Ammon's horn (tissue), 1 donor: ENCODE measurements at regions not wholly inside any gene's neighbourhood (a gene's known extent, or its start where the extent isn't known, plus 50 kb on each side); places are given as distances from the start of the nearest gene placed in this dataset.
"Not testable (repeated sequence)": the region's sequence is repeated elsewhere in the genome, so short reads cannot be mapped to it uniquely, and the experiment has no call there.

Experiments
- DNase-seq: peaks from one replicate; pipeline ENCODE4 v3.0.0-alpha.2; 2016; ENCODE audit warnings: low spot score

DNA sequence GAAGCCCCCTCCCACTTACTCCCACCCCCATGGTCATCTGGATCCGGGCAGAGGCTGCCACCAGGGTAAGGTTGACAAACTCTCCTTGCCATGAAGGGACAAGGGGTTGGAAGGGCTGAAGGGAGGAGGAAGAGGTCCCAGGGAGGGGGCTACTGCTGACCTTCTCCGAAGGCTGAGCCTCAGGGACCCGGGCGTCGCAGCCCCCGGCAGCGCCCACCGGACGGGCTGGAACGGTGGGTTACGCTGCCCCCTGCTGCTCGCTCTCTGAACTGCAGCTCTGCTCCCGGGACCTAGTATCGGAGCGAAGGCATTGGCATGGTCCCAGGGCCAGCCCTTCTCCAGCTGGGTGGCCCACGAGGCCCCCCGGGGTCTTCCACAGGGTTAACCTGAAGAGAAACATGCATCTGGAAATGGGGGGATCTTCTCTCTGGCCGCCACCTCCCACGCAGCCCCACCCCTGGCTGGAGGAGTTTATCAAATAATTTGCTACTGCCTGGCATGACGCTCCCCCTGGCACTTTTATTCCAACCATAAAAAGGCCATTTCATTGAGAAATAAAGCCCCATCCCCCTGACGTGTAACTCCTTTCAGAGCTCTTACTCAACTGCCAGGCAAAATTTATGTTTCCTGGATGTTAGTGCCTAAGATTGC, 70.4 kb upstream of the TARDBP start:
- DNase-seq = peak; percentile 39

DNA sequence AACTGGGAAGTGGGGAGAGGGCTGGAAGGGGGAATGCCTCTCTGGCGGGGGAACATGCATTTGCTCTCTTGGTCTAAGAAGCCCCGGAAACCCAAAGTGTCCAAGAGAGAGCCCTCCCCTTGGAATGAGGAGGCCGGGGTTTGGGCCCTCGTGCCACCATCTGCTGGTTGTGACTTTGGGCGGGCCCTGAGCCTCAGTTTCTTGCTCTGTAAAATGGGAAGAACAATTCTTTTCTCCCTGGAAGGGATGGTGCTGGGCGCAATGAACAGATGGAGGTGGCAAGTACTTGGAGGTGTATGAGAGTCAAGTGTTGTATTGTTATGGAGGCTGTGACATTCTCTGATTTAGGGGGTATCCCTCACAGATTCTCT, 69.9 kb upstream of the TARDBP start:
- DNase-seq = no peak

- no peak for DNase-seq
Observed at GRCh38 chr1:10943041-10943440, 69.4 kb upstream of the TARDBP start.

DNA sequence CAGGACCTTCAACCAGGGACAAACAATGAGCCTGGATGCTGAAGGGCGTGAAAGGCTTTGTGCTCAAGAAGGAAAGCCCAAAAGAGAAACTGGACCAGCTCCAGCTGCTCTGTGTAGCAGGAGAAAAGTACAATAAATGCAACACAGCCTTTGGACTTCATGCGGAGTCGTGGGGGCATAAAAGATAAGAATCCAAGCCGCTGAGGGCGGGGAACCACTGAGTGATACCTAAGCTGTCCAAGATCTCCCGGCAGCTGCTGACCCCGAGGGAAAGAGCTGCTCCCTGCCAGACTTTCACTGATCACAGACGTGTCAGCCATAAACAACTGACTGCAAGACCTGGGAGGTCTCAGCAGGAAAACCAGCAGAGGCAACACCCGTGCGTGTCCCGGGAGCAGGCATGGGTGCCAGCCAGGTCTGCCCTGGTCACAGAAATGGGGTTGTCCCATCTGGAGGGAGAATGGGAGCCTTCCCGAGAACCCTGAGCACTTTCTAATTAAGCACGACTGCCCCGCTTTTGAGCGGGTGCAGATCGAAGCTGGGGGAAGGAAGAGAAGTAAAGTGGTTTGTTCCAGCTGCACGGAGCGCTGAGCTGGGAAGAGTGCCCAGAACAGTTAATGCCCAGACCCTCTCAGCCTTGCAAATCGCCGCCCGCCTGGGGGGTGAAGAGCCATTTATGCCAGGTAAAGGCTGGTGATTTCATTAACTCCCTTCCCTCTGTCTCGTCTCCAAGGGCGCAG, 68.3 kb upstream of the TARDBP start:
- DNase-seq = no peak

- DNase-seq = no peak
Observed at GRCh38 chr1:10945991-10946509, 66.4 kb upstream of the TARDBP start.

DNA sequence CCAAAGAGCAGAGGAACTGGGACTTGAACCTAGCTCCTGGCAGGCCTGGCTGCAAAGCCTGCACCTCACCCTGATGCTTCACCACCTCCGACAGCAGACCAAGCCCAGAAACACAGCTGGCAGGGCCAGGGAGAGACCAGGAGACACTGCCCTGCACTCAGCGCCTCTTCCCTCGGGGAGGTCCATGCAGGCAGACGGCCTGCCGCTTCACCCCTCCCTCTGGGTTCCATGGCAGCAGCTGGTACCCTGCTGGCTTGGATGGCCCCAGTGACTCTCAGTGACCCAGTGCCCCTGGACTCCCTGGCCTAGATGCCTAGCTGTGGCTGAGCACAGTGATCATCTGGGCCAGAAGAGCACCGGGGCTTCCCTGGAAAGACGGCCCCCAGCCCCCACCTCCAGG, 65.3 kb upstream of the TARDBP start:
- DNase-seq = no peak

DNA sequence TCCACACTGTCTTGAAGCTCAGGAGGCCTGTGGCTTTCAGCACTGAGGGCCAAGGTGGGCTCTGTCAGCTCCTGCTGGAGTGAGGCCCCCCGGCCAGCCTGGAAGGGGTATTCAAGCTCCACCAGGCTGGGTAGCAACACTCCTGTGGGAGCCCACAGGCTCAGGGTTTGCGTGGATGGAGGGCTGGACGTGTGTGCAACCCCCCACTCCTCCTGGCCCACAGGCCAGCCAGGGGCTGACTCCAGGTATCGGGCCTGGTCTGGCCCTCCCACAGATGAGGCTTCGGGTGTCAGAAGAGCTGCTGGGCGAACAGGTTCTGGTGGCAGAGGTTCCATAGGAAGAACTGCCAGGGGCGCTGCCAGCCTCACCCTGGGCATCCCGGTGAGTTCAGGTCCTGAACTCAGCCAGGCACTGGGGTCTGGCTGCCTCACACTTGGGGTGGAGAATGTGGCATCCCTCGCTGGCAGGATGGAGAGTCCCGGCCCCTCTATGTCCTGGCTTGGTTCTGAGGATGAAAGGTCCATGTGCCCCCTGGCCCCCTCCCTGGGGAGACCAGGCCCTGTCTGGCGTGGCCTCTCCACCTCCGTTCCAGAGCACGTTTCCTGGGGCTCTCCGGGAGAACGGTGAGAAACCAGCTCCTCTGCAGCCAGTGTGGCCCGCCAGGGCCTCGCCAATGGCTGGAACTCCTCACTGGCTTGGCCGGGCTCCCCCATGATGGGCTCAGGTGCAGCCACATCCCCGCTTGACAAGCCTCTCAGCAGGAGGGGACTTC, 64.6 kb upstream of the TARDBP start:
- DNase-seq = no peak

DNA sequence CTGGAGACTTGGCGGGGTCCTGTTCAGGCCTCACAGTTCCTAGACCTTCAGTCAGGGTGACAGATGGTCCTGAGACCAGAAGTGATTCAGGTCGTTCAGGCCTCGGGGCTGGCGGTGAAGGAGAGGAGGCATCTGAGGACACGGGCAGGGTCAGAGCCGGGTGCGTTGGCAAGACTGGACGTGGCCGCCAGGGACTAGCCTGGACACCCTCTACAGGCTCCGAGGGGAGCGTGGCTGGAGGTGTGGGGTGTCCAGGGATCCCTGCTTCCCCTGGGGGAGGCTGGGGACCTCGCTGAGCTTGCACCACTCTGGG, 64.0 kb upstream of the TARDBP start:
- no peak for DNase-seq

DNA sequence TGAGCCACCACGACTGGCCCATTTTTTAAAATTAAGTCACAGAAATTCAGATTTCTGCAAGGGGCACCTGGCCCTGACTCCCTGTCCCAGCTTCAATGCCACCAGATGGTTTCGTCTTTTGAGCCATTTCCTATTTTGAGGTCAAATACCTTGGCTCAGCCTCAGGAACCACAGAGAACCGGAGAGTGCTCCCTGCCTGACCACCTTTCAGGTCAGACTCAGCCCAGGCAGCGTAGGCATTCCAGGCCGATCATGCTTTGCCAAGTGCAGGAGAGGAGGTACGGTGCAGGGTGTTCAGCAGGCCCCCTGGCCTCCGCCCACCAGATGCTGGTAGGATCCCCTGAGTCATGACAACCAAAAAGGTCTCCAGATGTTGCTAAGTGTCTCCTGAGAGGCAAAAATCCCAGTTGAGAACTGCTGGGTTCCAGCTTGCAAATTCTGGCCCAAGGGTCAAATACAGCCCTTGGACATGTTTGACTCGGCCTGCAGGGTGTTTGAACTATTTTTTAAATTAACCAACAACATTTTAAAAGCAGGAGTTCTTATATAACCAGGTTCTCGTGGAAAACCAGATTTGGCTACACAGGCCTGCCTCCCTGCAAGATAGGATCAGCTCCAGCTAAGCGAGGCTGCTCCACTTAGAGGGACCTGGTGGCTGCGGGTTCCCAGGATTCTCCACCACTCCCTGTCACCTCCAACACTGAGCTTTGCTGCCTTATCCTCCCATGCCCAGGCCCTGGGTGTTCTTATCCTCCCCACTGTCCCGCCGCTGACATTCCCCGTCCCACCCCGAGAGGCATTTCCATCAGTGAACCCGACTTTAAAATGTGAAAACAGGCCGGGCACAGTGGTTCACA, 61.9 kb upstream of the TARDBP start:
- no peak for DNase-seq

- DNase-seq = not testable (repeated sequence)
Observed at GRCh38 chr1:10951298-10951697, 61.2 kb upstream of the TARDBP start.

DNA sequence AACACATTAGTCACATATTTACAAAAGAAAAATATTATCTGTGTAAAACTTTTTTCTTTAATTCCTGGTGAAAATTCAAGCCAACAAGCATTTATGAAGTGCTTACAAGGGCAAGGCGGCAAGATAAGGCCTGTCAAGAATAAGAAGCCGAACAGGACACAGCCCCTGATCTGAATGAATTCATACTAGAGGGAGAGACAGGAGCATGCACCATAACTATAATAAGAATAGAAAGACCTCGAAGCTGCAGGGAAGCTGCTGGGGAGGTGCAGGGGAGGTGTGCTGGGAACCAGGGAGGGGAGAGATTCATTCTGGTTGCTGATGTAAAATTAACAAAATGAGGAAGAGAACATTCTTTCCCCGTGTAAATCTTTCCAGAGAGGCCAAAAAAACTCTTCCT, 60.5 kb upstream of the TARDBP start:
- DNase-seq = no peak

DNA sequence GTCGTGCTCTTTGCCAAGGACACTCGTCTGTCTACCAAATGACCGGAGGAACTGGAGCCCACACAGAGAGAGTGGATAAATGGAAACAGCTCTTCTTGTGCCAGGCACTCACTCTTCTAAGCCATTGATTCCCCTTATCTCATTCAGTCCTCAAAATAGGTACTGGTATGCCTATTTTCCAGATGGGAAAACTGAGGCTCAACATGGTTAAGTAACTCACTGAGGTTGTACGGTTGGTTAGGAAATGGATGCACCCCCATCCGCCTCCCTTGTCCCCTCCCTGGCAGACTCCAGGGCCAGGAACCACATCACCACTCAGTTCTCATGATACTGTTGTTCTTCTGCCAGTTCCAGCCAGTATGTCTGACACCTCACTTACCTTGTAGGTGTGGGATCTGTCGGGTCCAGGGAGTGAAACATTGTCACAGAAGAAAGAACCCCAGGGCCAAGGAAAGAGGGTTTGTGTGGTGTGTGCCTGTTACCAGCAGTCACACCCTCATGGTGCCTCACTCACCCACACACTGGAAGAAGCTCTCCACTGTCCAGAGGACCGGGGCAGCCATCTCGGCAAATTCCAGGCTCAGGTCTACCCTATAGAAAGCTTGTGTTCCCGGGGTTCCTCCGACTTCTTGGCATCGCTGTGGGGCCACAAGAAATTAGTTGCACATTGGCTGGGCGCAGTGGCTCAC, 58.8 kb upstream of the TARDBP start:
- DNase-seq = no peak

- no peak for DNase-seq
Observed at GRCh38 chr1:10957133-10957532, 55.3 kb upstream of the TARDBP start.

GRCh38 chr1:10958614-10959013, 53.8 kb upstream of the TARDBP start:
- DNase-seq = no peak

DNA sequence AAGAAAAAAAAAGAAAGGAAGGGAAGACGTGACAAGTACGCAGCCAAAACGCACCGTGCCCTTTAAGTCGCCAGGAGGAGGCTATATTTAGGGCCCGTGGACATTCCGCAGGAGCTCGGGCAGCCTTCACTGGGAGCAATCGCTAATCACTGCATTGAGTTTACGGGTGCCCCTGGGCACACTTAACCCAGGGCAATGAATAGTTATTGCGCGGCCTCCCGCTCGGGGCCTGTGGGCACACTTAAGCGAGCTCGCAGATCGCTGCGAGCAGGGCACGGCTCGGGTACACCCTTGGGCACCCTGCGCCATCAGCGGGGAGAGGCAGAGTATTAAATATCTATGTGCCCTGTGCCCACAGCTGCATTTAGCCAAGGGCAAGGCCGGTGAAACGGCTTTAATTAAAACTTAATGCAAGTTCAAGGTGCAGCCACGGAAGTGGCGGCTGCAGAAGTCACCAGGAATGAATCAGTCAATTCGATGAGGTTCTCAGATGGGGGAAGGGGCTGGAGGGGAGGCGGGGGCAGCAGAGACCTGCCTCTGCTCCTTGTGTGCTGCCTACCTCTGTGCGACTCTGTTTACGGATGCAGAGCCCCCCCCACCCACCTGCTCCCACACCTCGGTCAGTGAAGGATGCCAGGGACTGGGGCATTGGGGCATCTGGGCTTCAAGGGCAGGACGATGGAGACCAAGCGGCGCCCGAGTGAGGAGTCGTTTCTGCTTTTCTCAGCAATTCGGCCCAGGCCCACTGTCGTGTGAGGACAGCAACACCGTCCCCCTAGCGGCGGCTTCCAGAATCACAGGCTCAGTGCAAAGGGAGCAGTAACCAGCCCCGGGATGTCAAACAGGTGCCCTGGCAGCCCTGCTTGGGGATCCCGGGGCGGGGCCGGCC, 51.8 kb upstream of the TARDBP start:
- peak; percentile 88 for DNase-seq

DNA sequence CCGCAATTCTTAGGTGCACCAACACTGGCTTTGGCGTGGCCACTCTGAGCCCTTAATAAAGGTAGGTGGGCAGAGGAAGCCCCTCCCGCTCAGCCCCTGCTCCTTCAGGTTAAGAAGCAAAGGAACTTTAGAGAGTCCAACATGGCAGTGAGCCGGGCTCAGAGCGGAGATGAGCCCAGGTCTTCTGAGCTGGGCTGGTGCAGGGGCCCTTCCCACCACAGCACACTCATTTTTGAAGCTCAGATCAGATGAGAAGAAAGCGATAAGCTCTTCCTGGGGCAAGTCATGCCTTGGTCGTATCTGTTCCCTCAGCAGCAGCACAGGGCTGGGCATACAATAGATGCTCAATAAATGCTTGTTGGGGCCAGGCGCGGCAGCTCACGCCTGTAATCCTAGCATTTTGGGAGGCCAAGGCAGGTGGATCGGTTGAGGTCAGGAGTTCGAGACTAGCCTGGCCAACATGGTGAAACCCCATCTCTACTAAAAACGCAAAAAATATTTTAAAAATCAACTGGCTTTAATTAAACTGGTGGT, 51.1 kb upstream of the TARDBP start:
- DNase-seq = no peak

DNA sequence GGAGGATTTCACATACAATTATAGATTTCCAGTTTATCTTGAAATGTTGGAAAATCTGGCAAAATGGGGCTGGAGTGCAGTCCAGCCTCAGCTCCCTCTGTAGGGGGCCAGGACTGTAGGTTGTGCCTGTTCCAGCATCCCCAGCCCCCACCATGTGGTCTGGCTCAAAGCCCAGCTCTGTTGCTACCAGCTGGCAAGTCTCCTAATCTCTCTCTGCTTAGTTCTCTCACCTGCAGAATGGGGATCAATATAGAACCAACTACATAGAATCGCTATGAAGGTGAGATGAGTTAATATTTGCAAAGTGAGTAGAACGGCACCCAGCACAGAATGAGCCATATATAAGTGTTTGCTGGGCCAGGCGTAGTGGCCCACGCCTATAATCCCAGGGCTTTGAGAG, 50.0 kb upstream of the TARDBP start:
- no peak for DNase-seq
